NOMO-1 (cell line): ENCODE measurements at regions not wholly inside any gene's neighbourhood (a gene's known extent, or its start where the extent isn't known, plus 50 kb on each side); places are given as distances from the start of the nearest gene placed in this dataset.

Experiments
- DNase-seq, 2 experiments: peaks; one replicate each; lab custom pipeline; 2025; ENCODE audit not compliant: unreplicated experiment in 2 of 2; lab: John Stamatoyannopoulos, UW

DNA sequence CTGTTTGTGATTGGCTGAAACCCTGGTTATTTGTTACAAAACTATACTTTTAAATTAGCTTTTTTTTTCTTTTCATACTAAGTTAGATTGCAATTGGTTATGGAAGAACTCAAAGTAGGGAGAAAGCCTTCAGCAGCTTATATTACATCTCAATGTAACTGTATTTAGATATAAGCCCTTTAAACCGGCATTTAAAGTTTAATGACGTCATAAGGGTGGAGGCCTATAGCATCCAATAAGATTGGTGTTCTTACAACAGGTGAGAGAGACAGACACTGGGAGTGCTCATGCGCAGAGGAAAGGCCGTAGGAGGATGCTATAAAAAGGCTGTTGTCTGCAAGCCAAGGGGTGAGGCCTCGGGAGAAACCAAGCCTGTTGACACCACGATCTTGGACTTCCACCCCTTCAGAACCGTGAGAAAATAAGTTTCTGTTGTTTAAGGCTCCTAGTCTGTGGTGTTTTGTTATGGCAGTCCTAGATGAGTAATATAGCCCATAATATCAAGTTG, 1198.8 kb upstream of the SPRY2 start:
- DNase-seq, result no peak

DNA sequence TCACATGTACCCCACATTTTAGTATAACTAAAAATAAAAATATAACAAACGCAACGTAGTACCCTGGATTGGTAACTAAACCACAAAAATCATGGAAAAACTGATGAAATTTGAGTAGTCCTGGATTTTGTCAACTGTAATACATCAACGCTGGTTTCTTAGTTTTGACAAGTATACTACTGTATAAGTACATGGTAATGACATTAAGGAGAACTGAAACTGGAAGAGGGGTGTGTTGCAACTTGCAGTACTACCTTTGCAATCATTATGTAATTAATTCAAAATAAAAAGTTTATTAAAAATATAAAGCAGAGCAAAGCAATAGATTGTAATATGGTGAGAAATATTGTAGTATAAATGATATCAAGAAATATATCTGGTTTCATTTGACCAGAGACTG, 1158.0 kb upstream of the SPRY2 start:
- peak; percentile 4 to 22 for DNase-seq

- DNase-seq, result no peak
These were observed 1152.2 kb upstream of the SPRY2 start for GRCh38 chr13:81493144-81493543.

DNA sequence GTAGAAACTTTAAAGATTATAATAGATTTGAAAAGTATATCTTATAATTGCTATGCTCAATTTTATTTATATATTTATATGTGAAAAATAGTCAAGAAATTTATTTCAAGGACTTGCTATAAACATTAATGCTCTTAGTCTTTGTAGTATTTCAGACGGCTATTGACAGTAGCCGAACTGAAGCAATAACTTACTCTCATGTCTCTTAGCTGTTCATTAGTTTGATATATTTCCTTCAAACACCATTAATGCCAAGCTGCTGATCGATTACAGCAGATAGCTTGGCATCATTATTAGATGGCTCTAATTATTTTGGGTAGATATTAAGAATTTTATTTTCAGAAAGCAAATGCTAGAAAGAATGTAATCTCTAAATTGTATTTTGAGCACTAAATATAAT, 1151.5 kb upstream of the SPRY2 start:
- no peak for DNase-seq

- DNase-seq, result no peak
These were observed 1147.1 kb upstream of the SPRY2 start for GRCh38 chr13:81488021-81488420.

DNA sequence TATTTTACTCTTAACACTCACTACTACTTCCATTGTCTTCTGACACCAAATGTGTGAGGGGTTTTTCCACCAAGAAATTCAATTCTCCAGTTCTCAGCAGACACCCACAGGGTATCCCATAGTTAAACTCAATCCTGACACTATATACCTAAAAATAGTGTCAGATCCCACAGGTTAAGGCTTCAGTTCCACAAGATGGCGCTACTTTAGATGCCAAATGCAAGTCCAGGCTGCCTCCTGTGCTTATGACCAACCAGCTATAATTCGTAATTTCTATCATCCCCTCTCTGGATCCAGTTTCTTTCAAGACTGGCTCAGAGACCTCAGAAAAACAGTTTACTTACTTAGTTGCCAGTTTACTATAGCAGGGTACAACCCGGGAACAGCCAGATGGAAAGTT, 1146.2 kb upstream of the SPRY2 start:
- no peak for DNase-seq

- no peak for DNase-seq
These were observed 1139.7 kb upstream of the SPRY2 start for GRCh38 chr13:81480634-81481033.

GRCh38 chr13:81473366-81473899, 1132.5 kb upstream of the SPRY2 start:
- no peak for DNase-seq

- no peak for DNase-seq
These were observed 1117.2 kb upstream of the SPRY2 start for GRCh38 chr13:81458170-81458569.

GRCh38 chr13:81446441-81446840, 1105.5 kb upstream of the SPRY2 start:
- no peak for DNase-seq

DNA sequence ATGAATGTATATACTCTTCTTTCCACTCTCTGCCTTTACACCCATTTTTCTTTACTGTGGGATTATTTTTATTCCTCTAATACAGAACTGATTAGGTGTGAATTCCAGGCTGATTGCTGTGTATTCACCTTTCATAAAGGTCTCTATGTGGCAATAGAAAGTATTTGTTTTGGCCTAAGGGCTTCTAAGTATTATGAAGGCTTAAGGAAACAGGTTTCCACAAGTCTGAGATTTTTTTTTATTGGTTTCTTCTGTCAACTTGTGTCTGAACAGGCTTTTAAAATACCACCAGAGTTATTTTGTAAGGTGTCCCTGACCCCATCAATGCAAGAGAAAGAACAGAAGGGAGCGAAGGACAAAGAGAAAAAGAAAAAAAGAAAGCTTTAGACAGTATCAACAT, 1102.0 kb upstream of the SPRY2 start:
- no peak for DNase-seq

DNA sequence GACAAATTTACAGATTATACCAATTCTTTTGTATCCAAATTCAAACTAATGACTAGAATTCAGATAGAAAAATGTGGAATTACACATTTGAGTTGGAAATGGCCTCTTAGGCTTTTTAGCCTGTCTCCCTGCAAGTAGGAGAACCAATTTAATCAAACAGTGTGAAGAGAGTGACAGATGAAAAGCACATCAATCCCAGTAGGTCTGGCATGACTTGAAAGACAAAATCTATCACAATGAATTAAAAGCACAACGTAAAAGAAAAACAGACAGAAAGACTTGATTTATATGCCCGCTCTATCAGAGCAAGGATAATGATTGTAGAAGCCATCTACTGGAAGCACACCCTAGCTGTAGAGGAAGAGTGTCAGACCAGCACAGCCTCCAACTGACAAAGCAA, 1084.4 kb upstream of the SPRY2 start:
- DNase-seq, result no peak

DNA sequence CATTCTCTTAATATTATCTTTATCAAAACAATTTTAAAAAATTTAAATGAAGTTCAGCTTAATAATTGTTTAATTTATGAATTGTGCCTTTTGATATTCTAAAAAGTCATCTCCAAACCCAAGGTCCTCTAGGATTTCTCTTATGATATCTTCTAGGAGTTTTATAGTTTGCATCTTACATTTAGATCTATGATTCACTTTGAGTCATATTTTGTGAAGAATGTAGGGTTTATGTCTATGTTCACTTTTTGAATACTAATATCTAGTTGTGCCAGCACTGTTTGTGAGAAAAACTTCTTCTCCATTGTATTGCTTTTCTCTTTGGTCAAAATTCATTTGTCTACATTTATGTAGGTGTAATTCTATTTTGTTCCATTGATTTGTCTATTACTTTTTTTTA, 1068.4 kb upstream of the SPRY2 start:
- DNase-seq, result no peak

- DNase-seq, result no peak
These were observed 1067.7 kb upstream of the SPRY2 start for GRCh38 chr13:81408647-81409046.

DNA sequence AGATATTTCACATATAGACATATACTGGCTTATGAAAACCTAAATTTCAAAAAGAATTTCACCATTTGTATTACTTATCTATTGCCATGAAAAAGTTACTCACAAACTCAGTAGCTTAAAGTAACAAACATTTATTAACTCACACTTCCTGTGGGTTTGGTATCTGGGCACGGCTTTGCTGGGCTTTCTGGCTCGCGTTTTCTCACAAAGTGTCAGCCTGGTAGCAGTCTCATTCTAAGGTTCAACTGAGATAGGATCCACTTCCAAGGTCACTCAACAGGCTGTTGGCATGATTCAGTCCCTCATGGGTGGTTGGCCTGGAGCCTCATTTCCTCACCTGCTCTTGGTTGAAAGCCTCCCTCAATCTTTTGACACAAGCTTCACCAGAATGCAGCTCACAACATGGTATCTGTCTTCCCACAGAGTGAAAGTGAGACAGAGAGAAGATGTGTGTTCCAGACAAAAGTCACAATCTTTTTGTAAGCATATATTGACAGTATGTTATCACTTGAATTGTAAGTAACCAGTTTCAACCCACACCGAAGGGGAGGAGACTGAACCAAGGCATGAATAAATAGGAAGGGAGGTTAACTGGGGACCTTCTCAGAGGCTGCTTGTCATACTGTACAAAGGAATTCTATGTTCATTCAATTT, 1065.8 kb upstream of the SPRY2 start:
- no peak for DNase-seq

DNA sequence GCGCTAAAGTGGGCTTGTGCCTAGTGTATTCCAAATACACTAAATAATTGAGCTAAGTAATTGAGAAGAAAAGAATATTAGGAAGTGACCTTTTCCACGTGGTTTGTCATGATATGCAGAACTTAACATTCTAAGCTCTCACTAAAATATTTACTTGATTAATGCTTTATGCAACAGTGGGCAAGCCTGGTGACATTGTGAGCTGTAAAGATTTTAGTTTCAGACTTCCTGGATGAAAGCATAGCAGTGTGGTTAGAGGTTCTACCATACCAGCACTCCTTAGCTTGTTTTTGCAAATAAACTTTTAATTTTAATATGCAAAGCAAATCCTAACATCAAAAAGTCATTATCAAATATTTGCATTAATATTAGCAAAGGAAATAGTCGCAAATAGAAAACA, 1065.1 kb upstream of the SPRY2 start:
- DNase-seq, result no peak

DNA sequence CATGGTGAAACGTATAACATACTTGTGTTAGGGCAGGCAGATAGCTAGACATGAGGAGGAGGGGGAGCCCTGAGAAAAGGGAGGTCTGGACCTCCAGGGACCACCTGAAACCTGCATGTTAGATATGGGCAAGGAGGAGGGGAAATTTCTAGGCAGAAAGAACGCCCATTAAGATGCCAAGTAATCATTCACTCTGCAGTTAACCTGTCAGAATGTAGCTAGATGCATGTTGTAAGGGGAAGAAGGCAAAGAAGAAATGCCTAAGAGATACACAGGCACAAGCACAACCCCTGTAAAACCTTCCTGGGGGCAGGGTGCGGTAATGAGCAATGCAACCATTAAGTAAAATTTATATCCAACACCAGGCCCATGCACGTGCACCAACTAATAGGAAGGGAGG, 1055.3 kb upstream of the SPRY2 start:
- DNase-seq, result no peak

GRCh38 chr13:81395368-81395767, 1054.4 kb upstream of the SPRY2 start:
- DNase-seq, result no peak

- no peak for DNase-seq
These were observed 1053.7 kb upstream of the SPRY2 start for GRCh38 chr13:81394640-81395039.

GRCh38 chr13:81393721-81394120, 1052.8 kb upstream of the SPRY2 start:
- no peak for DNase-seq

DNA sequence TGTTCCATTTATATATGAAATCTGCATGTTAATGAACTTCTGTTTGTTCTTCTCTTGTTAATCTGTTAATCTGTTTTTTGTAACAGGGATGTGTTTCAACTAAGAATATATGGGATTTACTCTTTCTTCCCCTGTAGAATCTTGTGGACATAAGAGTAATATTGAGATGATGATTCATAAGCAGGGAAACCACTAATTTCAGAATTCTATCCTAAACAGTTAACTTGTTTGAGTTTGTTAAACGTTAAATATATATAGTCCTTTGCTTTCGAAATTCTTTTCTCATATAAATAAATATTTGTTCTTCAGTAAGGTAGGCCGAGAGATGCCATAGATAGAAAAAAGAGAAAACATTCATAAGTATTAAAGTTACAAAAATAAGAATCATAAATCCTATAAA, 1052.2 kb upstream of the SPRY2 start:
- DNase-seq, result no peak

GRCh38 chr13:81388400-81388799, 1047.5 kb upstream of the SPRY2 start:
- DNase-seq, result no peak

DNA sequence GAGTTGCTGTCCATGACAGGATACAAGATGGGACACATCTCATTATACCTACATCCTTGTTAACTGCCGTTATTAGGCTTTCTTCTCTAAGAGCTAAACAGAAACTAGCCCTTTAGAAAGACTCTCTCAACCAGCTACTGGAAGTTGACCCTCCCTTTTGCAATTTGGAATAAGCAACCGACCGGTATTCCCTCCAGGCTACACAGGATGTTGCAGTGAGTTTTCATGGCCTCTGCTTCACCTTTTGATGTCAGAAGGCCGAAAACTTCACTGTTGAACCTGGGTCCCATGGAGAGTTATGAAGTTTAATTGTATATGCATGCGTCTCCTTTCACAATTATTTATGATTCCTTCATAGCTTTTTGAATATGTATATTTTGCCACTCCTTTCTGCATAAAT, 1042.5 kb upstream of the SPRY2 start:
- DNase-seq, result no peak
